ENCODE measurements at regions not wholly inside any gene's neighbourhood (a gene's known extent, or its start where the extent isn't known, plus 50 kb on each side); places are given as distances from the start of the nearest gene placed in this dataset.

DNA sequence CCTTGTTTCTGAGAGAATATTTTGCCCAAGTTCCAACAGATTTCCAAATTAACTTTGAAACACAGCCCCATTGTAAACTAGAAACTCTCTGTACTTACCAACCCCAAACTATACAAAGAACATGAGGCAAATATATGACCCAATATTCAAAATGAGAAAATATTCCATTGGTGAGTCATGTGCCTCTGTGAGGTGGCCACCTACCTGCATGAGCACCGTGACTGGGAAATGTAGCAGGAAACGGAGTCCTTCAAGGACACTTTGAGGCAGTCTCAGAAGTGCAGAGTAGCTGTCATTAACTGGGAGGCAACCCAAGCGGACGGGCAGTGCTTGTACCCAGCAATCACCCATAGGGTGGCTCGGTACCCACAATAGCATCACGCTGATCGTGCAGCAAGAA is 335.5 kb upstream of the NOX3 start:
- TF ChIP-seq POLR2AphosphoS5 (IDR thresholded peaks at IDR 0.05; ENCODE audit: low read depth) (no peak), ZNF114 (CRISPR knock-in tag; IDR thresholded peaks at IDR 0.05) (no peak), EZH2 (IDR thresholded peaks at IDR 0.05; ENCODE audit: low read depth, unreplicated experiment) (no peak), EZH2phosphoT487 (IDR thresholded peaks at IDR 0.05; ENCODE audit: unreplicated experiment) (no peak)
- TF ChIP-seq, protein P1, sequence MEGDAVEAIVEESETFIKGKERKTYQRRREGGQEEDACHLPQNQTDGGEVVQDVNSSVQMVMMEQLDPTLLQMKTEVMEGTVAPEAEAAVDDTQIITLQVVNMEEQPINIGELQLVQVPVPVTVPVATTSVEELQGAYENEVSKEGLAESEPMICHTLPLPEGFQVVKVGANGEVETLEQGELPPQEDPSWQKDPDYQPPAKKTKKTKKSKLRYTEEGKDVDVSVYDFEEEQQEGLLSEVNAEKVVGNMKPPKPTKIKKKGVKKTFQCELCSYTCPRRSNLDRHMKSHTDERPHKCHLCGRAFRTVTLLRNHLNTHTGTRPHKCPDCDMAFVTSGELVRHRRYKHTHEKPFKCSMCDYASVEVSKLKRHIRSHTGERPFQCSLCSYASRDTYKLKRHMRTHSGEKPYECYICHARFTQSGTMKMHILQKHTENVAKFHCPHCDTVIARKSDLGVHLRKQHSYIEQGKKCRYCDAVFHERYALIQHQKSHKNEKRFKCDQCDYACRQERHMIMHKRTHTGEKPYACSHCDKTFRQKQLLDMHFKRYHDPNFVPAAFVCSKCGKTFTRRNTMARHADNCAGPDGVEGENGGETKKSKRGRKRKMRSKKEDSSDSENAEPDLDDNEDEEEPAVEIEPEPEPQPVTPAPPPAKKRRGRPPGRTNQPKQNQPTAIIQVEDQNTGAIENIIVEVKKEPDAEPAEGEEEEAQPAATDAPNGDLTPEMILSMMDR (conservative IDR thresholded peaks at IDR 0.05; ENCODE audit: low read depth in 2 of 2) = no peak

Measured in GM23338 (cell line).